Loucy (cell line): ENCODE measurements at regions not wholly inside any gene's neighbourhood (a gene's known extent, or its start where the extent isn't known, plus 50 kb on each side); places are given as distances from the start of the nearest gene placed in this dataset.

Source experiments
- H2AFZ ChIP-seq: fragments of 200-600 bp; sonication (generic); 2 replicates; pipeline ENCODE4 v1.6.0; 2016; ENCODE audit warnings: antibody characterized with exemption, mild to moderate bottlenecking, low read length, moderate library complexity
- H3F3A ChIP-seq: fragments of 200-600 bp; 2 replicates; pipeline ENCODE4 v1.6.0; 2016; ENCODE audit warnings: antibody characterized with exemption, low read depth, mild to moderate bottlenecking
- H3K27me3 ChIP-seq: fragments of 200-600 bp; sonication (generic); 2 replicates; pipeline ENCODE4 v1.6.1; 2014; ENCODE audit warnings: low read length, mild to moderate bottlenecking; ENCODE audit not compliant: insufficient read depth, poor library complexity, severe bottlenecking
- H3K36me3 ChIP-seq: fragments of 200-600 bp; sonication (generic); 2 replicates; pipeline ENCODE4 v1.6.1; 2016; ENCODE audit warnings: low read length; ENCODE audit not compliant: insufficient read depth
- H3K4me1 ChIP-seq: fragments of 200-600 bp; sonication (generic); 2 replicates; pipeline ENCODE4 v1.5.1; 2014; ENCODE audit warnings: low read length, mild to moderate bottlenecking; ENCODE audit not compliant: insufficient read depth, poor library complexity, severe bottlenecking
- H3K4me2 ChIP-seq: fragments of 200-600 bp; sonication (generic); 2 replicates; pipeline ENCODE4 v1.6.0; 2014; ENCODE audit warnings: antibody characterized with exemption, low read length, low read depth, mild to moderate bottlenecking; ENCODE audit not compliant: poor library complexity, severe bottlenecking
- H3K4me3 ChIP-seq: fragments of 200-600 bp; sonication (generic); 2 replicates; pipeline ENCODE4 v1.5.1; 2014; ENCODE audit warnings: low read length, mild to moderate bottlenecking, mixed read lengths; ENCODE audit not compliant: poor library complexity, severe bottlenecking
- H3K79me2 ChIP-seq: fragments of 200-600 bp; sonication (generic); 2 replicates; pipeline ENCODE4 v1.6.1; 2014; ENCODE audit warnings: low read length; ENCODE audit not compliant: insufficient read depth
- H3K9ac ChIP-seq: fragments of 200-600 bp; sonication (generic); 2 replicates; pipeline ENCODE4 v1.6.0; 2014; ENCODE audit warnings: mild to moderate bottlenecking, low read depth, low read length, moderate library complexity; ENCODE audit not compliant: poor library complexity, severe bottlenecking
- H3K9me2 ChIP-seq: fragments of 200-600 bp; sonication (generic); replicated peaks from 2 replicates; pipeline ENCODE4 v1.6.1; 2016; ENCODE audit warnings: low read depth, low read length, mixed read lengths
- H3K9me3 ChIP-seq: fragments of 200-600 bp; sonication (generic); 2 replicates; pipeline ENCODE4 v1.6.1; 2014; ENCODE audit warnings: mild to moderate bottlenecking, antibody characterized with exemption, low read length, low read depth; ENCODE audit not compliant: insufficient read depth
- H4K20me1 ChIP-seq: fragments of 200-600 bp; sonication (generic); 2 replicates; pipeline ENCODE4 v1.6.0; 2014; ENCODE audit warnings: antibody characterized with exemption, low read length, mild to moderate bottlenecking; ENCODE audit not compliant: insufficient read depth, poor library complexity, severe bottlenecking
- CTCF ChIP-seq: fragments of 200-600 bp; sonication (generic); conservative IDR thresholded peaks from 2 replicates; pipeline ENCODE4 v1.5.1; 2014; ENCODE audit warnings: mild to moderate bottlenecking, antibody characterized with exemption, low read length
- EZH2phosphoT487 ChIP-seq: fragments of 200-600 bp; IDR thresholded peaks from 2 replicates; pipeline ENCODE4 v1.6.1; 2018; ENCODE audit warnings: antibody characterized with exemption, mild to moderate bottlenecking, moderate library complexity, borderline replicate concordance

GRCh38 chr5:104071887-104072286 lies 509.3 kb upstream of the NUDT12 start:
- no peak overlapping the region for H2AFZ ChIP-seq
- no peaks in the 10 kb centered on the region for H3K9me2 ChIP-seq
- H3K4me1 ChIP-seq, result no peaks in the 10 kb centered on the region
- H3F3A ChIP-seq, result no peaks in the 10 kb centered on the region
- TF ChIP-seq EZH2phosphoT487 (no peak), CTCF (no peak)
- no peak overlapping the region for H3K4me3 ChIP-seq
- H3K79me2 ChIP-seq, result no peaks in the 10 kb centered on the region
- no peaks in the 10 kb centered on the region for H3K27me3 ChIP-seq
- H3K36me3 ChIP-seq, result no peaks in the 10 kb centered on the region
- H3K9ac ChIP-seq, result no peak overlapping the region
- no peak overlapping the region for H3K4me2 ChIP-seq
- no peaks in the 10 kb centered on the region for H3K9me3 ChIP-seq
- H4K20me1 ChIP-seq, result no peaks in the 10 kb centered on the region

- Histone ChIP-seq H3K27me3 (no peaks in the 10 kb centered on the region), H3K9ac (no peak overlapping the region), H3K9me3 (no peaks in the 10 kb centered on the region), H2AFZ (no peak overlapping the region), H3K4me2 (no peak overlapping the region), H3K4me3 (no peak overlapping the region), H4K20me1 (no peaks in the 10 kb centered on the region), H3K36me3 (no peaks in the 10 kb centered on the region), H3K79me2 (no peaks in the 10 kb centered on the region), H3K9me2 (no peaks in the 10 kb centered on the region), H3K4me1 (no peaks in the 10 kb centered on the region), H3F3A (no peaks in the 10 kb centered on the region)
- TF ChIP-seq EZH2phosphoT487 (no peak), CTCF (no peak)
Measured at GRCh38 chr5:104062621-104063377, 500.2 kb upstream of the NUDT12 start.

GRCh38 chr5:104061707-104062106 lies 499.1 kb upstream of the NUDT12 start:
- H2AFZ ChIP-seq, result no peak overlapping the region
- H3K9me2 ChIP-seq, result no peaks in the 10 kb centered on the region
- H3K79me2 ChIP-seq, result no peaks in the 10 kb centered on the region

More at GRCh38 chr5:104061707-104062106, 499.1 kb upstream of the NUDT12 start:
- Histone ChIP-seq H3K9ac (no peak overlapping the region), H4K20me1 (no peaks in the 10 kb centered on the region), H3K27me3 (no peaks in the 10 kb centered on the region), H3K36me3 (no peaks in the 10 kb centered on the region), H3K4me3 (no peak overlapping the region), H3K4me1 (no peaks in the 10 kb centered on the region), H3K9me3 (no peaks in the 10 kb centered on the region), H3F3A (no peaks in the 10 kb centered on the region), H3K4me2 (no peak overlapping the region)
- TF ChIP-seq EZH2phosphoT487, result no peak
- no peak for TF ChIP-seq CTCF
